H54 (cell line): ENCODE measurements at regions not wholly inside any gene's neighbourhood (a gene's known extent, or its start where the extent isn't known, plus 50 kb on each side); places are given as distances from the start of the nearest gene placed in this dataset.

Experiments
- DNase-seq: peaks from one replicate; pipeline ENCODE4 v3.0.0; 2011; ENCODE audit warnings: low spot score, mixed read lengths; ENCODE audit not compliant: insufficient read length
- FAIRE-seq: peaks from 3 replicates; lab custom pipeline; 2011; peaks lifted over from hg19 to GRCh38; lab: Jason Lieb, UNC
- POLR2A ChIP-seq: IDR thresholded peaks from 2 replicates; pipeline ENCODE4 v1.6.1; 2011; ENCODE audit warnings: low read depth, mild to moderate bottlenecking, low read length

DNA sequence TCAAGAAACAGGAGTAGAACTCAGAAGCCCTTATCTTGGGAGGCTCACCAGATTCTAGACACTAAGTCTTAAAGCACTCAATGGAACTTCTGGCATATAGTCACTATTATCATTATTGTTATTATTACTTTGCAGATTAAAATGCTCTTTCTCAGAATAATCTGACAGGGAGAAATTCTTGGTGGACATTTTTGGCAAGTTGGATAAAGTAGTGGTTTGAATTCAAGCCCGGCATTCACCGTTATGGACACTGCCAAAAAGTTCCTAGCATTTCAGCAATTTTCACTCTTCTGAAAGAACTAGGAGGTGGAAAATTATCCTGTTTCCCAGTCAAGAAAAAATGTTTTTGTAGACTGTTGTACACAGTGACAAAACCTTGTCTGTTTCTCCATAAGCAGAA is 179.6 kb upstream of the ISX start:
- TF ChIP-seq POLR2A: no peak
- DNase-seq: no peak
- FAIRE-seq: no peak

DNA sequence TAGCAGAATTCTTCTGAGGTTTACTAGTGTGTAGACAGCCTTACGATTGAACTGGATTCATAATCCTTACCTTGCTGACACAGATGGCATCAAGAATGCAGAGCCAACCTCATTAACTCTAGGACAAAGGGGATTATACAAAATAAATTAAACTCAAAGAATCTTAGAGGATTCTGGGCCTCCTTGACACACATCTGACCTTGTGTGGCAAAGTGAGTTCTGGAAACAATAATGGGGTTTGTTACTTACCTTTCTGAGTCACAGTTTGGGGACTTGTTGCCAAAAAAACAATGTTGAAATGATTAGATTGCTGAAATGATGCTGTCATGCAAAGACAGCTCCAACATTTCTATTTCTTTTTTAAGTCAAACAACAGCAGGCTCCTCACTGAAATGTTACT is 179.1 kb upstream of the ISX start:
- no peak for TF ChIP-seq POLR2A
- no peak for DNase-seq
- FAIRE-seq: no peak

DNA sequence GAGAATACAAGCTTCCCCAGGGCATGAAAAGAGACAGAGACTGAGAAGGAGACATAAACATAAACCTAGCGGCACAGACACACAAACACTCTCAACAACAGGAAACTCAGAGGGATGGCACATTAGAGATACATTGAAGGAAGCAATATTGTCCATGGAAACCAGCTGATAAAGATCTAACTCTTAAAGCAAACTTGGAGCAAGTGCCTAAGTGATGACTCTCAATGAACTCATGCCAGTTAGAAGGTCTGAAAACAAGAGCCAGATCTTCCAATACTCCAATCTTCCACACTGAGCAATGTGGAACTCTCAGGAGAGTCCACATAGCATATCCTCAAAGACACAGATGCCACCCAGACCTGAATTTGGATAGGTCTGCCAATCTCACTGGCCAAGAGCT is 168.8 kb upstream of the ISX start:
- DNase-seq (no peak), FAIRE-seq (no peak)
- no peak for TF ChIP-seq POLR2A

- DNase-seq: no peak
- TF ChIP-seq POLR2A: no peak
- no peak for FAIRE-seq
These were observed 163.6 kb upstream of the ISX start for GRCh38 chr22:34902335-34902734.

GRCh38 chr22:34903416-34903815 is 162.5 kb upstream of the ISX start:
- TF ChIP-seq POLR2A: no peak
- DNase-seq (no peak), FAIRE-seq (no peak)

GRCh38 chr22:34904486-34904885 is 161.5 kb upstream of the ISX start:
- FAIRE-seq (no peak), DNase-seq (no peak)
- TF ChIP-seq POLR2A: no peak

GRCh38 chr22:34913826-34914225 is 152.1 kb upstream of the ISX start:
- FAIRE-seq (no peak), DNase-seq (no peak)
- TF ChIP-seq POLR2A: no peak

GRCh38 chr22:34914846-34915245 is 151.1 kb upstream of the ISX start:
- TF ChIP-seq POLR2A: no peak
- no peak for FAIRE-seq
- DNase-seq: no peak

- no peak for FAIRE-seq
- DNase-seq: no peak
- TF ChIP-seq POLR2A: no peak
These were observed 148.7 kb upstream of the ISX start for GRCh38 chr22:34917239-34917638.

- TF ChIP-seq POLR2A: no peak
- no peak for FAIRE-seq
These were observed 134.9 kb upstream of the ISX start for GRCh38 chr22:34931026-34931425.

DNA sequence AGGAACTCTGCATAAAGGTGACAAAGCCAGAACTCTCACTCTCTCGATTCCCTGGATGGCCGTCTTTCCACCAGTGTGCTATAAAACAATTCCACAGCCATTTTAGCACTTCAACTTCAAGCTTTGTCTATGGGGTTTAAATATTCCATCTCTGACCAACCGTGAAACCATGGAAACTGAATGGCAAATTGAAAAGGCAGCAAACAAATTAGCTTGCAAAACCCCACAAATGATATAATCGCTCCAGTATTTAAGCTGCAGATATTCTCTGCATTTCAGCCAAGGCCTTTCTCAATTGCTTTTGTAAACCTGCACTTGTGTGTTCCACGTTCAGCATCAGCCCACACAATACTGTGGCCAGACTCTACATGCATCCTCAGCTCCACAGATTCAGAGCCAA is 131.7 kb upstream of the ISX start:
- FAIRE-seq (no peak), DNase-seq (no peak)
- no peak for TF ChIP-seq POLR2A

More at GRCh38 chr22:34931026-34931425, 134.9 kb upstream of the ISX start:
- no peak for DNase-seq

DNA sequence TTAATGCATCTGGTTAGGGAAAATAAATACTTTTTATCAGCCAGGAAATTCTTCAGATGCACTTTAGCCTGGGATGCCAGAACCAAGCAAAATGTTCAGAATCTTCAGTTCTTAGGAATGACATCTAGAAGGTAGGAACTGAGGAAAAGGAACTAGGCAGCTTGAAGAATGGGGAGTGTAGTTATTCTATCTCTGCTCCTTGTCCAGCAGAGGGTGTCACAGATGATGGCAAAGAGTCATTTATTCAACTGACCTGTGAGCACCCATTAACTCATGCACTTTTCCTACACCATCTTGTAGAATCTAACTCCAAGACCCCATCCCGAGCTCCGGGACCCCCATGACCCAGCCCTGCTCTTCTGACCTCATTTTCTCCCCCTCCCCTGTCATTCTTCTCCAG is 122.1 kb upstream of the ISX start:
- FAIRE-seq (no peak), DNase-seq (no peak)
- TF ChIP-seq POLR2A: no peak

DNA sequence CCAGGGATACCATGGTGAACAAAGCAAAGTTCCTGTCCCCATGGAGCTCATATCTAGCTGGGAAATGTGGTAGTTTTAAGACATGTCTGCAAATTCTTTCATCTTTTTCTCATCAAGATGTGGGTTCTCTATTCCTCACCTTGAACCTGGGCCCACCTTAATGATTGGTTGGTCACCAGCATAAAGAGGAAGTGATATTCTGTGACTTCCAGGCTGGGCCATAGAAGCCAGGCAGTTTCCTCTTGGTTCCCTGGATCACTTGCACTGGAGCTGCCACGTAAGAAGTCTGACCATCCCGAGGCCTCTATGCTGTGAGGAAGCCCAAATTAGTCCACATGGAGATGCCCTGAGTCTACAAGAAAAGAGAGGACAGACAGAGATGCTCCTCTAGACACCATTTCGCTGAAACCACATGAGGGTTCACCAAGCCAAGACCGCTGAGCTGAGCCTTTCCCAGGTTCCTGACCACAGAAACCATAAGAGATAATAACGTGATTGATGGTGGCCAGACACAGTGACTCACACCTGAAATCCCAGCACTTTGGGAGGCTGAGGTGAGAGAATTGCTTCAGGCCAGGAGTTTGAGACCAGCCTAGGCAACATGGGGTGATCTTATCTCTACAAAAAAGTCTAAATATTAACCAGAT is 119.5 kb upstream of the ISX start:
- FAIRE-seq (no peak), DNase-seq (no peak)
- no peak for TF ChIP-seq POLR2A

- no peak for DNase-seq
- no peak for FAIRE-seq
- TF ChIP-seq POLR2A: no peak
These were observed 115.5 kb upstream of the ISX start for GRCh38 chr22:34950489-34950888.

- FAIRE-seq (no peak), DNase-seq (no peak)
- TF ChIP-seq POLR2A: no peak
These were observed 114.7 kb upstream of the ISX start for GRCh38 chr22:34951212-34951611.

DNA sequence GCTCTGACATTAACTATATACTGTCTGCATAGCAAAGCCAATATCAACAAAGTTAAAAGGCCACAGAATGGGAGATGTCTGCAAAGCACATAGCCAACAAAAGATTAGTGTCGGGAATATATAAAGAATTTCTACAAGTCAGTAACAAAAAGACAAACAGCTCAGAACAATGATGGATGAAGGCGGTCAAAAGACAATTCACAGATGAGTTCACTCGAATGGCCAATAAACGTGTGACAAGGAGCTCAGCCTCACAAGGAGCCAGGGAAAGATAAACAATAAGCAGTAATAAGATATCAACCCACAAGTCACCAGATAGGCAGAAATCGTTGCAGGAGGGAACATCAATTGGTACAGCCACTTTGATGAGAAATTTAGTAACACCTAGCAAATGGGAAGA is 106.0 kb upstream of the ISX start:
- TF ChIP-seq POLR2A: no peak
- no peak for DNase-seq
- no peak for FAIRE-seq
